H9 (cell line): ENCODE measurements at regions not wholly inside any gene's neighbourhood (a gene's known extent, or its start where the extent isn't known, plus 50 kb on each side); places are given as distances from the start of the nearest gene placed in this dataset.

Experiments used
- DNase-seq: peaks from one replicate; pipeline ENCODE4 v3.0.0-alpha.2; 2017
- H2AFZ ChIP-seq: one replicate; pipeline ENCODE4 v1.6.1; 2013; ENCODE audit warnings: mild to moderate bottlenecking, low read length, control low read depth, moderate library complexity
- H2AK5ac ChIP-seq: 2 replicates; pipeline ENCODE4 v1.6.1; 2013; ENCODE audit warnings: low read length, control low read depth, mixed read lengths; ENCODE audit not compliant: insufficient read length
- H2BK120ac ChIP-seq: one replicate; pipeline ENCODE4 v1.6.1; 2013; ENCODE audit warnings: low read depth, mild to moderate bottlenecking, low read length, control low read depth, inconsistent platforms; ENCODE audit not compliant: poor library complexity, severe bottlenecking
- H2BK12ac ChIP-seq: 2 replicates; pipeline ENCODE4 v1.6.1; 2013; ENCODE audit warnings: low read length, control low read depth, mixed read lengths, low read depth; ENCODE audit not compliant: insufficient read length
- H2BK15ac ChIP-seq: 2 replicates; pipeline ENCODE4 v1.6.1; 2013; ENCODE audit warnings: low read depth, low read length, control low read depth
- H2BK20ac ChIP-seq: one replicate; pipeline ENCODE4 v1.6.1; 2013; ENCODE audit warnings: low read depth, mild to moderate bottlenecking, low read length, control low read depth, inconsistent platforms; ENCODE audit not compliant: poor library complexity, severe bottlenecking
- H2BK5ac ChIP-seq: 2 replicates; pipeline ENCODE4 v1.6.1; 2013; ENCODE audit warnings: low read length, control low read depth, mixed read lengths; ENCODE audit not compliant: insufficient read length
- H3K14ac ChIP-seq: 2 replicates; pipeline ENCODE4 v1.6.1; 2013; ENCODE audit warnings: low read length, control low read depth; ENCODE audit not compliant: insufficient read depth
- H3K18ac ChIP-seq: 2 replicates; pipeline ENCODE4 v1.6.1; 2013; ENCODE audit warnings: low read depth, mild to moderate bottlenecking, mixed read lengths, low read length, control low read depth; ENCODE audit not compliant: insufficient read length
- H3K23ac ChIP-seq: 2 replicates; pipeline ENCODE4 v1.6.1; 2013; ENCODE audit warnings: low read length, control low read depth, mixed read lengths, low read depth; ENCODE audit not compliant: insufficient read length
- H3K23me2 ChIP-seq: 2 replicates; pipeline ENCODE4 v1.6.1; 2013; ENCODE audit warnings: low read depth, mild to moderate bottlenecking, mixed read lengths, low read length, control low read depth; ENCODE audit not compliant: insufficient read length, poor library complexity, severe bottlenecking
- H3K27ac ChIP-seq: 2 replicates; pipeline ENCODE4 v1.5.1; 2013; ENCODE audit warnings: low read length, control low read depth, mixed read lengths, low read depth; ENCODE audit not compliant: insufficient read length
- H3K27me3 ChIP-seq: 2 replicates; pipeline ENCODE4 v1.6.1; 2013; ENCODE audit warnings: low read length, control low read depth, inconsistent platforms; ENCODE audit not compliant: insufficient read depth
- H3K4ac ChIP-seq: 2 replicates; pipeline ENCODE4 v1.6.1; 2013; ENCODE audit warnings: low read depth, mild to moderate bottlenecking, control low read depth, inconsistent platforms, low read length, moderate library complexity
- H3K4me1 ChIP-seq: 2 replicates; pipeline ENCODE4 v1.6.1; 2013; ENCODE audit warnings: low read length, control low read depth, inconsistent platforms; ENCODE audit not compliant: insufficient read depth
- H3K4me2 ChIP-seq: 2 replicates; pipeline ENCODE4 v1.6.1; 2013; ENCODE audit warnings: low read length, control low read depth, mixed read lengths; ENCODE audit not compliant: insufficient read length, insufficient read depth
- H3K56ac ChIP-seq: 2 replicates; pipeline ENCODE4 v1.6.1; 2013; ENCODE audit warnings: low read depth, mild to moderate bottlenecking, mixed read lengths, low read length, control low read depth; ENCODE audit not compliant: insufficient read length
- H3K79me1 ChIP-seq: 2 replicates; pipeline ENCODE4 v1.6.1; 2013; ENCODE audit warnings: low read depth, mild to moderate bottlenecking, moderate library complexity, low read length, control low read depth, inconsistent platforms; ENCODE audit not compliant: insufficient read depth, poor library complexity, severe bottlenecking
- H3K79me2 ChIP-seq: 2 replicates; pipeline ENCODE4 v1.6.1; 2013; ENCODE audit warnings: low read length, control low read depth, inconsistent platforms; ENCODE audit not compliant: insufficient read depth
- H3K9ac ChIP-seq: 2 replicates; pipeline ENCODE4 v1.6.1; 2013; ENCODE audit warnings: low read length, control low read depth, mixed read lengths; ENCODE audit not compliant: insufficient read length; ENCODE audit errors: extremely low read depth
- H3K9me3 ChIP-seq: one replicate; pipeline ENCODE4 v1.6.1; 2013; ENCODE audit warnings: low read depth, low read length, inconsistent platforms; ENCODE audit not compliant: control insufficient read depth
- H3T11ph ChIP-seq: one replicate; pipeline ENCODE4 v1.6.1; 2013; ENCODE audit warnings: mild to moderate bottlenecking, low read length, control low read depth, inconsistent platforms
- H4K20me1 ChIP-seq: one replicate; pipeline ENCODE4 v1.6.1; 2013; ENCODE audit not compliant: control insufficient read depth, insufficient read length, insufficient read depth
- H4K5ac ChIP-seq: 2 replicates; pipeline ENCODE4 v1.6.1; 2013; ENCODE audit warnings: low read depth, mild to moderate bottlenecking, mixed read lengths, low read length, control low read depth; ENCODE audit not compliant: insufficient read length
- H4K8ac ChIP-seq: replicated peaks from 2 replicates; pipeline ENCODE4 v1.6.1; 2013; ENCODE audit warnings: low read length, control low read depth, mixed read lengths, low read depth; ENCODE audit not compliant: insufficient read length
- H4K91ac ChIP-seq: 2 replicates; pipeline ENCODE4 v1.6.1; 2013; ENCODE audit warnings: low read depth, mild to moderate bottlenecking, moderate library complexity, mixed read lengths, low read length, control low read depth; ENCODE audit not compliant: insufficient read length
- H3K27ac Mint-ChIP-seq, 3 experiments: 2 replicates in 2 of 3; 3 replicates in 1 of 3; pipeline ENCODE4 v1.8.0; 2020 to 2021; ENCODE audit warnings: mixed read lengths in 3 of 3, mild to moderate bottlenecking in 1 of 3, moderate library complexity in 1 of 3
- H3K27me3 Mint-ChIP-seq: 2 replicates; pipeline ENCODE4 v1.8.0; 2021; ENCODE audit warnings: low read depth, mild to moderate bottlenecking, moderate library complexity, mixed read lengths
- H3K36me3 Mint-ChIP-seq, 3 experiments: 2 replicates in 2 of 3; 3 replicates in 1 of 3; pipeline ENCODE4 v1.8.0; 2020 to 2021; ENCODE audit warnings: low read depth in 3 of 3, mixed read lengths in 3 of 3; ENCODE audit not compliant: insufficient read depth in 1 of 3
- H3K4me1 Mint-ChIP-seq, 2 experiments: 2 replicates each; pipeline ENCODE4 v1.8.0; 2020; ENCODE audit warnings: mixed read lengths in 2 of 2
- H3K4me3 Mint-ChIP-seq, 2 experiments: 2 replicates in 1 of 2; 3 replicates in 1 of 2; pipeline ENCODE4 v1.8.0; 2020 to 2021; ENCODE audit warnings: mild to moderate bottlenecking in 2 of 2, mixed read lengths in 2 of 2, moderate library complexity in 1 of 2
- H3K9me3 Mint-ChIP-seq, 2 experiments: 2 replicates in 1 of 2; 3 replicates in 1 of 2; pipeline ENCODE4 v1.8.0; 2020; ENCODE audit warnings: mild to moderate bottlenecking in 2 of 2, mixed read lengths in 2 of 2, moderate library complexity in 1 of 2
- WGBS: extraction: QIAGEN DNeasy Blood & Tissue Kit; methylation state at CpG from one replicate; pipeline ENCODE4 v1.1.7; 2013; ENCODE audit warnings: missing lambda C conversion rate, low lambda C conversion rate, mixed read lengths; ENCODE audit not compliant: insufficient read length; ENCODE audit errors: extremely low coverage; 5-methylcytosine and 5-hydroxymethylcytosine counted together
- TF ChIP-seq, protein P1 (sequence below): fragments of 200-600 bp; sonication (generic); conservative IDR thresholded peaks from 3 replicates; pipeline ENCODE4 v1.8.0; 2021; ENCODE audit warnings: antibody characterized with exemption, mild to moderate bottlenecking

DNA sequence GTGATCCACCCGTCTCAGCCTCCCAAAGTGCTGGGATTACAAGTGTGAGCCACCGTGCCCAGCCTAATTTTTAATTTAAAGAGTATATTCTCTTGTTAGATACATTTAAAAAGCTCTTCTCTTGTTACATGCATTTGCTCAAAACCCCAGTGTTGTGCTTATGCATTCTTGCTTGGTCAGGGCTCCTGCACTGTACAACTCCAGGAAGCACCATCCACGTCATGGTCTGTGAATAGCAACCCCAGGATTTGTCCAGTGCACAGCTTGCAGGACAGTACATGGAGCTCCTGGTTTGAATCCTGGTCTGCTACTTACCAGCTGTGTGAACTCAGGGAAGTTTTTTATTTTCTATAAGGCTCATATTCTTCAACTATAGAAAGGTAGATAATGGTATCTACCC, 80.8 kb downstream of the MDH1 start:
- Histone ChIP-seq H2BK12ac (no peak overlapping the region), H3K9me3 (no peaks in the 10 kb centered on the region), H3K23ac (no peak overlapping the region), H3K9ac (no peak overlapping the region), H3K18ac (no peak overlapping the region), H2BK20ac (no peak overlapping the region), H2AFZ (no peak overlapping the region), H2BK5ac (no peak overlapping the region), H4K20me1 (no peaks in the 10 kb centered on the region), H3K56ac (no peak overlapping the region), H4K8ac (no peak overlapping the region), H3K27ac (no peak overlapping the region), H4K91ac (no peak overlapping the region), H2AK5ac (no peak overlapping the region), H3K79me1 (no peaks in the 10 kb centered on the region), H3T11ph (no peak overlapping the region), H3K23me2 (no peaks in the 10 kb centered on the region), H3K14ac (no peak overlapping the region), H3K4ac (no peak overlapping the region), H4K5ac (no peak overlapping the region), H3K79me2 (no peaks in the 10 kb centered on the region), H3K4me2 (no peak overlapping the region), H3K4me1 (peaks cover 12% of the 10 kb centered on the region), H2BK120ac (no peak overlapping the region), H3K27me3 (no peaks in the 10 kb centered on the region), H2BK15ac (no peak overlapping the region)
- Mint-ChIP-seq H3K27me3 (no peaks in the 10 kb centered on the region), H3K27ac (peak overlapping the region in 1 of 3 experiments; percentile 80; a peak in 1 of 7 replicates), H3K9me3 (no peaks in the 10 kb centered on the region; a peak in 1 of 5 replicates), H3K4me3 (no peak overlapping the region), H3K36me3 (peaks cover 0 to 11% (median 0%) of the 10 kb centered on the region in 3 experiments; a peak in 2 of 7 replicates), H3K4me1 (peaks cover 43 to 45% of the 10 kb centered on the region in 2 experiments)
- TF ChIP-seq, protein P1, sequence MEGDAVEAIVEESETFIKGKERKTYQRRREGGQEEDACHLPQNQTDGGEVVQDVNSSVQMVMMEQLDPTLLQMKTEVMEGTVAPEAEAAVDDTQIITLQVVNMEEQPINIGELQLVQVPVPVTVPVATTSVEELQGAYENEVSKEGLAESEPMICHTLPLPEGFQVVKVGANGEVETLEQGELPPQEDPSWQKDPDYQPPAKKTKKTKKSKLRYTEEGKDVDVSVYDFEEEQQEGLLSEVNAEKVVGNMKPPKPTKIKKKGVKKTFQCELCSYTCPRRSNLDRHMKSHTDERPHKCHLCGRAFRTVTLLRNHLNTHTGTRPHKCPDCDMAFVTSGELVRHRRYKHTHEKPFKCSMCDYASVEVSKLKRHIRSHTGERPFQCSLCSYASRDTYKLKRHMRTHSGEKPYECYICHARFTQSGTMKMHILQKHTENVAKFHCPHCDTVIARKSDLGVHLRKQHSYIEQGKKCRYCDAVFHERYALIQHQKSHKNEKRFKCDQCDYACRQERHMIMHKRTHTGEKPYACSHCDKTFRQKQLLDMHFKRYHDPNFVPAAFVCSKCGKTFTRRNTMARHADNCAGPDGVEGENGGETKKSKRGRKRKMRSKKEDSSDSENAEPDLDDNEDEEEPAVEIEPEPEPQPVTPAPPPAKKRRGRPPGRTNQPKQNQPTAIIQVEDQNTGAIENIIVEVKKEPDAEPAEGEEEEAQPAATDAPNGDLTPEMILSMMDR = no peak
- DNase-seq = no peak
- no CpG with 5 or more reads among the region's 3 CpGs for WGBS
